GM18519 (cell line): ENCODE measurements at regions not wholly inside any gene's neighbourhood (a gene's known extent, or its start where the extent isn't known, plus 50 kb on each side); places are given as distances from the start of the nearest gene placed in this dataset.

Experiments used
- ATAC-seq: cut with Tn5 transposase; IDR thresholded peaks from one replicate; pipeline ENCODE4 v1.9.1; 2021; ENCODE audit warnings: mild to moderate bottlenecking, moderate library complexity; ENCODE audit not compliant: unreplicated experiment, low FRiP score

DNA sequence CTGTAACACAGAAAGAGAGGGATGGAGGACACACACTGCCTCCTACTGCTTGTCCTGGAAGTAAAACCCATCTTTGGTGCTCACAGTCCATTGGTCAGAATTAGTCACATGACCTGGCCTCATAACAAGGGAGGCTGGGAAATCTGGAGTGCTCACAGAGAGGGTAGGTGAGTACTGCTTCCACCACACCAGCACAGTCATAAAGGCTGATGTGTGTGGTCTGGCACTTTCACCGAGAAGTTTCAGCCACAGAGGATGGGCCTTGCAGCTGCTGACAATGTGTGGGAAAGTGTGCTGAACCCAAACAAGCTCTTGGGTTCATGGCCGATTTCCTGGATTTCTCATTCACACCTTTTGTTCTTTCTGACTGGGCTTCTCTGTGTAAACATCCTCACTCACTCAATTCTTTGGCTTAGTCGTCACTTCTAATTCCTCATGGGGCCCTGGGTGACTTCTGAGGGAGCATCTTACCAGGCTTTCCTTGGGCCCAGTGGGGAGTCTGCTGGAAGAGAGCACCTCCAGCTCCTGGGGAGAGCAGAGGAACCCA lies 100.7 kb downstream of the ASB7 start:
- peak; percentile 100 for ATAC-seq

GRCh38 chr15:100703671-100704070 lies 101.3 kb downstream of the ASB7 start:
- no peak for ATAC-seq

DNA sequence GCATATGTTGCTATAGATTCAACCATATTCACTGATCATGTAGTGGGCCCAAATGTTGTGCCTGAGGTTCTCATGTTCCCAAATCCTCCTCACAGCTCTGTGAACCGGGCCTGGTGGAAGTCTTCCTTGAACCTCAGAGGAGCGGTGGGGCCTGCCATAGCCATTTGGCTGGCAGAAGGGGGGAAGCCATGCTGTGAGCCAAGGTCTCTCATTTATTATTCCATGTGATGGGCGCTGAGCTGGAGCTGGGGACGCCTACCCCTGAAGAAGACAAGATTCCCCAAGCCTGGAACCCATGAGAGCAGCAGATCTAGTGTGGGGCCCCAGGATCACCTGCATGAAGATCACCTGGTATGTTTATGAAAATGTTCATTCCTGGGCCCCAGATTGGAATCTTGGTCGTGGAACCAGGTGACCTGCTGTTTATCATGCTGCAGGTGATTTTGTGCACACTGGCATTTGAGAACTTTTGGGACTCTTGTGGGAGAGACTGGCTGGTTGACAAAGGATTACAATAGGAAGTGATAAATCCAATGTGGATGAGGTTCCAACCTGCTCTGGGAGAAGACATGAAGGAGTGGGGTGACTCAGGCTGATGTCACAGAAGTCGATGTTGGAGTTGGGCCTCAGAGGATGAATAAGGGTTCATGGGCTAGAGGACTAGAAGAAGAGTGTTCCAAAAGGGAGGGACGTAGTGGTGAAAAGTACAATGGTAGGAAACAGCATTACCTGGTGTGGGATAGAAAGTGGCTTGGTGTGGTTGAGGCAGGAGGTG lies 102.1 kb downstream of the ASB7 start:
- ATAC-seq, result no peak

GRCh38 chr15:100705065-100705464 lies 102.7 kb downstream of the ASB7 start:
- no peak for ATAC-seq

DNA sequence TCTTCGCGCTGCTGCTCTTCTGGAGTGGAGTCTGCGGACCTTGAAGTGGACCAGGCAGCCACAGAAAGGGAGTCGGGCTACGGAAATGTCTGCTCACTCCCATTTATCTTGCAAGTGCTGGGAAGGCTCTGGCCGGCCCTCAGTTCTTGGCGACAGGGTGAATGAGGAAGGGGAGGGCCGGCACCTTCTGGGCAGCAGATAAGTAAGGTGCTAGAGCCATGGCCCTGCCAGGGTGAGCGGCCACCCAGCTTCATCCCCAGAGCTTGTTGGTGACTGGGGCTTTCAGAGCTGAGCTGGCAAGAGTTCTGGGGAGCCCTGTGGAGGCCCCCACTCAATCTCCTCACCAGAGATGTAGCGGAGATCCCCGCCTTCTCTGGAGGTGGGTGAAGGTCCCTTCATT lies 103.5 kb downstream of the ASB7 start:
- ATAC-seq, result no peak

DNA sequence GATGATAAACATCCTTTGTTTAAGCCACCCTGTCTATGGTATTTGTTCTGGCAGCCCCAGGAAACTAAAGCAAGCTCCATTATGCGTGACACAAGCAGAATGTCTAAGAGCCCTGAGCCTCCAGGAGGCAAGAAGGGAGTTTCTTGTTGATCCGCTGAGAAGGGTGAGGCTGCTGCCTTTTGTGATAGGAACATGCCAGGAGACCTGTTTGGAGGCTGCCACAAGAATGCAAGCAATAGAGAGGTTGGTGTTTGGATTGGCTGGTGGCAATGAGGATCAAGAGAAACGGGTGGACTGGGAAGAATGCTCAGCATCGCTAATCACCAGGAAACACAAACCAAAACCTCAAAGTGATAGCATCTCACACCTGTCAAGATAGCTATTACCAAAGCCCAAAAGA lies 104.8 kb downstream of the ASB7 start:
- ATAC-seq, result no peak

GRCh38 chr15:100708916-100709315 lies 106.5 kb downstream of the ASB7 start:
- no peak for ATAC-seq

- no peak for ATAC-seq
Observed at GRCh38 chr15:100710222-100710621, 107.8 kb downstream of the ASB7 start.

GRCh38 chr15:100710744-100711515 lies 108.5 kb downstream of the ASB7 start:
- no peak for ATAC-seq

GRCh38 chr15:100711516-100712021 lies 109.2 kb downstream of the ASB7 start:
- no peak for ATAC-seq

- no peak for ATAC-seq
Observed at GRCh38 chr15:100712226-100712625, 109.8 kb downstream of the ASB7 start.

DNA sequence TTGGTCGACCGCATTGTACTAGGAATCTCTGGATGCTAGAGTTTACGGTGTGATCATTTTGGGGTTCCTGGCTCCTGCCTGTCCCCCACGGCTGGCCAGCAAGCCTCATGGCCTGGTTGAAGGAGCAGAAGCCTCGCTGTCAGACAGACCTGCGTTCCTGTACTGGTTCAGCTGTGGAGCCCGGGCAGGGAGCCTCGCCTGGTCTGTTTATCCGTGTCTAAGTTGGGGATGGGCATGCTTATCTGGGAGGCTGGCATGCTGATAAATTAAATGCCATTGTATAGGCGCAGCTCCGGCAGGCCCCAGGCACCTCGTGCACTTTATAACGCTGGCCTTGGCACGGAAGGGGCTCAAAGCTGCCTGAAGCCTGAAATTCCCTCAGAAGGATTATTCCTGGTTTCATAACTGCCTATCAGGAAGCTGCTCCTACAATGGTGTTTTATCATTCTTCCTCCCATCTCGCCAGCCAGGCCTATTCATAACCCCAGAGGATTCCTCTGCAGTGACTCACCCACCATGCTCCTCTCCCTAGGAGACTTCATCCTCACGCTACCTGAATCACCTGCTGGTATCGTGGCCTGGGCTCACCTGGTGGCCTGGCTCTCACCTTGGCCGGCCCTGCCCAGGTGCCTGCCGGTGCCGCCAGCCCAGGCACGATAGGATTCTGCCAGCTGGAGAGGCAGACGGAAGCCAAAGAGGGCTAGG lies 110.9 kb downstream of the ASB7 start:
- ATAC-seq, result no peak

DNA sequence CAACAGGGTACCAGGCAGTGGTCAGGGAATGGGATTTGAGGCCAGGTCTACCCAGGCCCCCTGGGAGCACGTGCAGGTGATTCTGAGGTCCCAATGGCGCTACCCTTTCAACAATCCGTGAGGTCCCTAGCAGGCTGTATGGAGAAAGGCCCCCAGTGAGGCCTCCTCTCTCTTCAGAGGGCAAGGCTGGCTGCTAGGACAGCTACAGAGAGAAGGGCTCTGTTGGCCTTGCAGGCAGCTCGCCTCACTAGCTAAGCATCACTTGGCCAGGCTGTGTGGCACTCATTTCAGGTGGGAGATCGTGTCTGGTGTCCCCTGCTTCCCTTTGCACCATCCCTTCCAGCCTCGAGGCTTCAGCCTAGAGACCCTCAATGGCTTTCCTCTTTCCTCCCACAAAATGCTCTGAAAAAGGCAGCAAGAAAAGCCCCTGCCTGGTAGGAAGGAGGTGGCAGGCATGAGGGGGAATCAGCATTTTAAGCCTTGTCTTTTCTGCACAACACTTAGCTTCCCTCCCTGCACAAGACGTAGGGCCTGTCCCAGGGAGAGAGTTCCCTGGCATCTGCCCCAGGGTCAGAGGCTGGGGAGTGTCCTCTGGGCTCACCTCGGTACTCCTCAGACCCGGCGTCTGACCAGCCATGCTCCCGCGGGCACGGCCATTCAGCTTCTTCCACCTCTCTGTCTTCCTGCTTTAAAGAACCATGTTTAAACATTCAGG lies 111.8 kb downstream of the ASB7 start:
- no peak for ATAC-seq

- no peak for ATAC-seq
Observed at GRCh38 chr15:100714749-100715342, 112.5 kb downstream of the ASB7 start.

DNA sequence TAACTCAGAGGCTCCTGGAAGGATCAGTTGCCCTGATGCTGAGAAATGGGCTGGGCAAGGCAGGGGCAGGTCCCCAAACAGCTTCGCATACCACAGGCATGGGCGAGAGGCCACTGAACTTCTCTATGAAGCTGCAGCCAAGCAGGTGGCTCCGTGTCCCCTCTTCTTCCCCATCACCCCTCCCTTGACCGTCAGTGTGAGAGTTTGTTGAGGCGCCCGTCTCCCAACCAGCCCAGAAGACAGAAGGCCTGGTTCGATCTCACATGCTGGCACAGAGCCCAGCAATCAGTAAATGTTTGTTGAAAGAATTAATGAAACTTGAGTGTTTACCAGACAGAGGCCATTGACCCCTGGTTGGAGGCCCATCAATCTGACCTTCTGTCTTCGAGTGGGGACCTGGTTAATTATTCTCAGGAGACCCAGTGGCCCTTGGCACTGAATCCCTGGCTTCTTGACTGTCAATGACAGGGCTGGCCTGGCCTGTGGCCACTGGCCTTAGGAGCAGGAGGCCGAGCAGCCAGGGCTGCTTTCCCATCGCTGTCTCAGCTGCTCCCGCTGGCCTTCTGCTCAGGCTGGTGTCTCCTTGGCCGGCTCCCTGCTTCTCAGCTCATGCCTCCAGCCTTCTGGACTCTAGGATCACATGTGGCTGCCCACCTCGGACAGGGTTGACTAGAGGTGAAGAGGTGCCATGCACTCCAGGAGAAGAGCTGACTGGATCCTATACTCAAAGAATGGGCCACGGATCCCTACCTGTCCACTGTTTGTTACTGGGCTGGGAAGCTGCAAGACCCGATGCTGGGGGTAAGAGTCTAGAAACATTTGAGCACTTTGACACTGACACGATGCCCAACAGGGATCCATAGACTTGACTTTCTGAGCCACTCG lies 113.4 kb downstream of the ASB7 start:
- no peak for ATAC-seq

- ATAC-seq, result no peak
Observed at GRCh38 chr15:100716456-100717085, 114.2 kb downstream of the ASB7 start.

- no peak for ATAC-seq
Observed at GRCh38 chr15:100717596-100717995, 115.2 kb downstream of the ASB7 start.
